OCI-M1 (cell line): ENCODE measurements at regions not wholly inside any gene's neighbourhood (a gene's known extent, or its start where the extent isn't known, plus 50 kb on each side); places are given as distances from the start of the nearest gene placed in this dataset.
A peak's percentile ranks its signal among the peaks of the same experiment; 100 is the strongest.

Source experiments
- DNase-seq: peaks from one replicate; lab custom pipeline; 2025; lab: John Stamatoyannopoulos, UW

DNA sequence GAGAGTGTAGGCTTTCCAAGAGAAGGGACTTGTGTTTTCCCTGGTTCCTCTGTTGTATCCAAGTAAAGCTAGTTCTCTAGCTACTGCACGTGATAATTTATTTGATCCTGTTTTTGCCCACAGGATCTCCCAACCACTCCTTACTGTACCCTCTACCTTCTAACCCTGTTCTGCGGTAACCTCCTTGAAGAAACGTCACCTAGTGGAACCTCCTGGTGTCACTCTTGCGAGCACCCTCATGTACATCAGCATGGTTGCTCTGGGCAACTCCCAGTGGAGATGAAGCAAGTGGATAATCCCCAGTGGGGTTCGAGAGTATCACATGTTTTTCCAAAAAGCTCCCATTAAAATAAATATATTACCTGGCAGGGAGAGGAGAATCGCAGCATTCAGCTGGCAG is 108.9 kb upstream of the CLMP start:
- no peak for DNase-seq

DNA sequence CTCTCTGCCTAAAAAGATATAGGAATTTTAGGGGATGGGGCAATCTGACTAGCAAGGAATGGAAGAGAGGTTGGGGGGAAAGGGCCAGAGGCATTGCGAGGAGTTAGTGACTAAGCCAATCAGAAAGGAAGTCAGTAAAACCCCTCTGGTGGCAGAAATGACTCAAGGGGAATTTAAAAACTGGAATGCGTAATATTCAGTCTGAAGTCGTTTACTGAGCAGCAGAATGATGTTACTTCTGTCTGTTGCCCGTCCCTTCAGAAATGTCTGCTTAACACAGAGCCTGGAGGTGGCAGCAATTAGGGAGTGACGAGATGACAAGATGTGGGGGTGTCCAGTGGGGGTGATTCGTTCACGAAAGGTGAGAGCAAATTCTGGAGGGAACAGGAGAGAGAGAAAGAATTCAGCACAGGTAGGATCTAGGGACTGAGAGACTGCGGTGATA is 107.7 kb upstream of the CLMP start:
- no peak for DNase-seq

DNA sequence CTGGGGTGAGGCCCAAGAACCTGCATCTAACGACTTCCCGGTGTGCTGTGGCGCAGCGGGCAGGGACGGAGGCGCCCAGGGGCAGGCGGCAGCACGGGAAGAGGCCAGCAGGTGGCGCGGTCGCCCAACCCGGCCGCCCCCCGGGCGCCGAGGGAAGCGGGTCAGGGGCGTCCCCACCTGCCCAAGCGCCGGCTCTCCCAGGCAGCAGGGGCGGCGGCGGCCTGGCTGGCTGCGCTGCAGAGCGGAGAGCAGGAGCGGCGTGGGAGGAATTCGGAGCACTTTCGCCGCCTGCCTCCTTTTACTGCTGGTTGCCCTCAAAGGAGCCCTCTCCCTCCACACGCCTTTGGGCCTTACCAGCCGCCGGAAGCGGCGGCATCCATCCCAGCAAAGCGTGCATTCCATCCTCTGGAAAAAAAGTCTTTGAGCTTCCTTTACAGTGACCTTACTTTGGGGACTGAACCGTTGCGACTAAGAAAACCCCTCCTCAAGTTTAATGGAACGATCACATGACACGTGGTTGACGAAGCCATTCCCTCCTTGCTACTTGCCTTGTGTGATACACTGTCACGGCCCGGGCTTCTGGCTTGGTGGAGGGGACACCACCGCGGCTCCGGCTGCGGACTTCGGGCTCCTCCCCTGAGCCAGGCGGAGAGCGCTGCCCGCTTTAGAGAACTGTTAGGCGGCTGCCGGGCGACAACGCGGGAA is 106.8 kb upstream of the CLMP start:
- DNase-seq, result no peak

DNA sequence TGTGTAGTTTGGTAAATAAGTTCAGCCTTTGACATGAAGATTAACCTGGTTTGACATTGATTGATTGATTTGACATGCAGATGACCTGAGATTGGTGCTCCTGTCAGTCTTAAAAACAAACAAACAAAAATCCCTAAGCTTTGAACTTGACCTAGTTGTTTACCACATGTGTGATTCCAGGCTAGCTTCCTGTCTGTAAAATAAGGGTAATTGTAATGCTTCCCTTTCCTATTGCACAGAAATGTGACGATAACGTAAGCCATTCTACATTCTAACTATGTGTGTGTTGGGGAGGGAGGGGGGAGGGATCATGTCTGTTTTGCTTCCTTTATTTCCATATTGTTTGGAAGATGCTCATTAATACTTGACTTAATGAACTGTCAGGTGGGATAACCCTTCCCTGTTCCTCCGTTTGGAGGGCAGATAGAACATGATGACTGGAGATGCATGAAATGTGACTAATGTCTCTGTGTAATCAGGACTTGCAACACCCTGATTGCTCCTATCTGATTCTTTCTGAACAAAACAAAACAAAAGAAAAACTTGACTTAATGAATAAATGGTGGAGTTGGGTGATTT is 106.1 kb upstream of the CLMP start:
- no peak for DNase-seq

DNA sequence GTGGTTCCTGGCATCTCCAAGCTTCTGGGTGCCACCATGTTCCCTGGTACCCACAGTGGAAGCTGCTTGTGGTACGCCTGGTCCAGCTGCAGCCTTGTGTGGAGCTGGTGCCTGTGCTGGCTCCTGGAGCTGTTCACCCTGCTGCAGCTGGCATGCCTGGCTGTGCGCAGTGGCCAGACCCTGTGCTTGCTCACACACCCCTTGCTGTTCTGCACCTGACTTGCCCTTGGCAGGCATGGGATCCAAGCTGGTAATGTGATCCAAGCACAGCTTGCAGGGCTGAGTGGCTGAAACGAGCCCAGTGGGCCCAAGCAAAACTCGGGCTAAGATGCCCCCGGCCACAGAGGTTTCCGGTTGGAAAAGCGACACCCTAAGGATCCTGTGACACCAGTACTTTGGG is 104.7 kb upstream of the CLMP start:
- DNase-seq, result no peak

DNA sequence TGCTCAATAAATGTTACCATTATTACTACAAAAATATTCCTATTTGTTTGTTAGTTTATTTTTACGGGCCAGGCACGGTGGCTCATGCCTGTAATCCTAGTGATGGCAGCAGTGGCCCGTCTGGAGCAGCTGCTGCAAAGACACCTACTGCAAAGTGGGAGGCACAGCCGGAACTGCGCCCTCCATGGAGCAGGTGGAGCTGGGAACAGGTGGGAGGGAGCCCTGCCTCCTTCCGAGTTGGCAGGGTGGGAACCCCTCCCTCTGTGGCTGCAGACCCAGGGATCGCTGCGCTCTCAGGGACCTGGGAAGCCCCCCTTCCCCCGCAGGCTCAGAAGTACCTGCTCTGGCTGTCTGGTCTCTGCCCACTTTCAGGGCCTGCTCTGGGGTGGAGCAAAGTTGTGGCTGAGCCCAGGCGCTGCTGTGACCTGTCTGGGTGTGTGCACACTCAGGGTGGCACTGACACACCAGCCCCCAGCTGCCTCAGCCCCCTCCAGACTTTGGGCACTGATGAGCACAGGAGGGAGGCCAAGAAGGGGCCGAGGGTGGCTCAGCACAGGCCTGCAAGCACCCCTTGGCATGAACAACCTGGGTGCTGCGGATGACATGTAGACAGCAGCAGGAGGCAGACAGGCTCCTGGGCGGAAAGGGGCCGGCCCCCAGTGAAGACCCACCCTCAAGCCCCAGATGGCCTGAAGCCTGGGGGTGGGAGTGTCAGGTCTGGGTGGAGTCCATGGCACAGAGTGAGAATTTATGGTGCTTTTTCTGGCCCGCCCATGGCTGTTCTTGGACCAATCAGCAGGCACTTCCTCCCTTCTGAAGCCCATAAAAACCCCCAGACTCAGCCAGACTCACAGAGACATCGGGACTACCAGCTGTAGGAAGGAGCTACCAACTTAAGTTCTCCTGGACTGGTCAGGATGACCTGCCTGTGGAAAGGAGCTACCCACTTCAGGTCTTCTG is 103.7 kb upstream of the CLMP start:
- no peak for DNase-seq

DNA sequence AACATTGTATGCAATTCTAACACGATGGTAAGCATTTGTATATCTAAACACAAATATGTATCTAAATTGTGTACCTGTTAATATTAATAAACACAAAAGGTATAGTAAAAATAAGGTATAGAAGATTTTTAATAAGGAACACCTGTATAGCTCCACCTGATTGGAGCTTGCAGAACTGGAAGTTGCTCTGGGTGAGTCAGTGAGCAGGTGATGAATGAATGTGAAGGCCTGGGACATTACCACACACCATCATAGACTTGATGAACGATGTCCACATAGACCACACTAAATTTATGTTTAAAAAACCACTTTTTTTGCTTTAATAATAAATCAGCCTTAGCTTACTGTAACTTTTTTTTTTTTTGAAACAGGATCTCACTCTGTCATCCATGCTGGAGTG is 97.6 kb upstream of the CLMP start:
- no peak for DNase-seq

DNA sequence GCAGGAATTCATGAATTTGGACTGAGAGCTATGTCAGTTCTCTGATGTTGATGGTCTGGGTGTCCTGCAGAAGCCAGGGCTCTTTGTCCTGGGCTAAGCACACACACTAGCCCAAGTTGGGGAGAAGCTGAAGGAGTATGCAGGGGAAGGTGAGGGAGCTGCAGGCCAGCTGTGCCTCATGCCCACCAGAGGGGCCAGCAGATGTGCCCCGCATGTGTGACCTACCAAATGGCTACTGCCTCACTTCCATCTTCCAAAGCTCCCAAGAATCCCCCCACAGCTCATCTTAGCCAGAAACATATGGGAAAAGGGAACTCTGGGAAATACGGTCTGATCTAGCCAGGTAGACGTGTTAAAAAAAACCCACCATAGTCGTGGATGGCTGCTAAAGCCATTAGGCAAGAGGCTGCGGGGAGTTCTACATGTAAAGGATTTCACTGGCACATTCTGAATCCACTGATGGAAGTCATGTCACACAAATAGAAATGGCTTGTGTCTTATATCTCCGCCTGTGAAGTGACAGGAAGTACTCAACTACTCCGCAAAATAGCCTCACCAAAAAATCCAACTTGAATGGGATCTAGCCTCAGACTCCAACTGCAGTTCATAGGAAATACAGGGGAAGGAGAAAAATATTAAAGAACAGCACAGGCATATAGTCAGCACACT is 96.3 kb upstream of the CLMP start:
- no peak for DNase-seq

DNA sequence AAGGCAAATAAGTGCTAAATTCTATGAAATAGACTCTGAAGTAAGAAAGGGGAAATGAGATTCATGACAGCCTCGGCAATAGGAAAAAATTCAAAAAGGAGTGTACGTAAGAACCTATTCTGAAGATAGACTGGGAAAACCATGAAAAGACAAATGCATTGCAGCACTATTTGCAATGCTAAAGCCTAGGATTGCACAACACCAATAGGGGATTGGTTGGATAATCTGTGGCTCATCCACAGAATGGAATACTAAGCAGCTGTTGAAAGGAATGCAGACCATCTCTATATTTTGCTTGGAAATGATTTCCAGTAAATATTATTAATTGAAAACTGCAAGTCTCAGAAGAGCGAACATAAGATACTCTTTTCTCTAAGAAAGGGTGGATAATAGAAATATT is 91.7 kb upstream of the CLMP start:
- DNase-seq, result no peak

DNA sequence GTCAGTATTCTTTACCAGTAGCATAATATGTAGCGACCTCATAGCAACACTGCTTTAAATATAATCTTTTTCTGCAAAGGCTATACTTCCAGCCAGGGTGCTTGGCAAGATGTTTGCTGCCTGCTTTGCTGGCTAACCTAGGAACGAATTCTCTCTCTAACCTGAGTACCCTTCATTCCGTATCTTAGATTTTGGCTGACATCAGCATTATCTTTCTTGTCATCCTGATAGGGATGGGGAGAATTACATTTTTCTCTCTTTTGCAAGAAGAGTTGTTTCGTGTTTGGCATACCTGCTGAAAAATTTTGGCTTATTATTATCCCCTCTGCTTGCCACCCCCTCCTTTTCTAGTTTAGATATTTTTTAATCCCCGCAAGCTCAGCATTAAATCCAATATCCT is 91.2 kb upstream of the CLMP start:
- no peak for DNase-seq

DNA sequence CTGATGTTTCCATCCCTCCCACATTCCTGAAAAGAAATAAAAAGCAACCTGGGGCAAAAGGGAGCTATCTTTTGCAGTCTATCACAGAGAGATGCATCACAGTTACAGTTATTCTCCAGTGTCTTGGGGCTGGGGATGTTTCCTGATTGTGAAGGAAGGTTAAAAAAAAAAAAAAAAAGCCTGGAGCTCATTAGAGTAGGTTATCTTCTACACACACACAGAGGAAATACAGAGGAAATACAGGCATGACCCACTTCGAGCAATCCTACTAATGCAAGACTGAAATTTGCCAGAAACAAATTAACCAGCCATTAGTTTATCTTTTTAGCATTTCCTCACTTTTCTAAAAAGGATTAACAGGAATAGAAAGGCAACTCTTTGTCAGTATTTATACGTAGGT is 89.4 kb upstream of the CLMP start:
- DNase-seq, result no peak

DNA sequence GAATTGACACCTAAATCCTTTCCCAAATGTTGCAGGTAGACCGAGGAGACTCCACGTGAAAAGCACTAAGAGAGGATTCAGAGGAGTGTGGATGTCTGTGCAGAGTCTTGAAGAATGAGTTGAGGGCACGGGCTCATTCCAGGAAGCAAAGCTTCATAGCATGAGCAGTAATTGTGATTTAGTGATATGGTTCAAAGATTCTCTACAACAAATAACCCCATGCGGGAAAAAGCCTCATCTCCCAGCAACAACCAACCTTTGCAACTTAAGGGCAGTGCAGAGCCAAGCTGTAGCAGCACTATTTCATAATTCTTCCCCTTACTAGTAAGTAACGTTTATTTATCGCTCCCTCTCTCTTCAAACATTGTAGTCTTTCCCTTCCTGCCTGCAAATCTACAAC is 87.5 kb upstream of the CLMP start:
- no peak for DNase-seq

DNA sequence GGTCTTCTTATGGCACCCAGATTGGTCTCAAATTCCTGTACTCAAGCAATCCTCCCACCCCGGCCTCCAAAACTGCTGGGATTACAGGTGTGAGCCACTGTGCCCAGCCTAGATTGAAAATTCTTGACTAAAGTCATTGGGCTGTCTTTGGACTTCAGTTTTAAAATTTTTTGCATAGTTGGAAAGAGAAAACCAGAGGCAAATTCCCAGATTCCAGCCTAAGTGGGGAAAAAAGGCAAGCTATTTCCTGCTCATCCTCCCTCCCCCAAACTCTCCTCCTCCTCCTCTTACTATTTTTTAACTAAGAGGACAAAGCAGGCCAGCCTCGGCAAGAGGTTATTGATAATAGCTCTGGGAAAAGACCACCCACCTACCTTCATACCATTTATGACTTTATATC is 78.6 kb upstream of the CLMP start:
- DNase-seq, result no peak

DNA sequence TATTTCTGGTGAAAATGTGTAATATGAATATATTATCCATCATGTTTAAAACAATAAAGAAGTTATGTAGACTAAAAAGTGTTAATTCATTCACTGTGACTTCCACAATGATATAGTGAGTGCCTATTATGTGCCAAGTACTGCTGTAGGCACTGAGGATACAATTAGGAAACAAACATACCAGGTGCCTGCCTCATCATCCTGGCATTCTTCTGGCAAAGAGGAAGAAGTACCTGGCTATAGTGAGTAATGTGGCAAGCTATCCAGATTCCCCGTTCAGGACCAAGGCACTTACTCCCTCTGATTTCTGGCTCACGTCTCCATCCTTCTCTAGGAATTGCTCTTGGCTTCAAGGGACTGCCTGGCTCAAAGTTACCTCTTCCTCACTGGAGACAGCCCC is 77.5 kb upstream of the CLMP start:
- no peak for DNase-seq

DNA sequence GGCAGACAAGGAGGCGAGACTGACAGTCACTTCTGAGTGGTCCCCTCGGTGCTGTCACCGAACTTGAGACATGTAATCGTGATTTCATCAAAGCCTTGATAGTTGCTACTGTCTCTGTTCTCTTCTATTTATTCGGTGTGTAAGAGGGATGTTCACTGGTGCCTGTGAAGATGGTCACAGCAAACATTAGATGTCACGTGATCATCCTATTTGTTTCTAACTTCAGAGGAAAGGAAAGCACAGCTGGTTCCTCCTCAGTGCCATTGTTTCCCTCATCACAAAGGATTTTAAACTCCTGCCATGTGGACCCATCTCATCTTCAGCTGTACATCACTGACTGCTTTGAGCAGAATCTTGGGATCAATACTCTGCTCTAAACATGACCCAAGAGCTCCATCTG is 73.1 kb upstream of the CLMP start:
- DNase-seq, result no peak

DNA sequence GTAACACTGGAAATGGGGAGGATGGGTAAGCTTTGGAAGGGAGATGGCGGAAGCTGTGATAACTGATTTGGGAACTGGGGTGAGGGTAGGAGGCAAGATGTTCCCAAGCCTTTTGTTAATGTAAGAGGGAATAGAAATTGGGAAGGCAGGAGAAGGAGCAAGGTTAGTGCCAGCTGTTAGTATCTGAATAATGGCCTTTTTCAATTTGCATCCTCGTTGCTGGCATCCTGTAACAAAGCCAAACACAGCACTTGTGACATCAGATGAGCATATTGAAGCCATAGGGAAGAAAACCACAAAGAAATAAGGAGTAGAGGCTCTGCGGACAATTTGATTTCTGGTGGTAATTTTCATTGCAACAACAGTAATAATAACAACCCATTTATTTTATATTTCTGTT is 70.9 kb upstream of the CLMP start:
- no peak for DNase-seq

DNA sequence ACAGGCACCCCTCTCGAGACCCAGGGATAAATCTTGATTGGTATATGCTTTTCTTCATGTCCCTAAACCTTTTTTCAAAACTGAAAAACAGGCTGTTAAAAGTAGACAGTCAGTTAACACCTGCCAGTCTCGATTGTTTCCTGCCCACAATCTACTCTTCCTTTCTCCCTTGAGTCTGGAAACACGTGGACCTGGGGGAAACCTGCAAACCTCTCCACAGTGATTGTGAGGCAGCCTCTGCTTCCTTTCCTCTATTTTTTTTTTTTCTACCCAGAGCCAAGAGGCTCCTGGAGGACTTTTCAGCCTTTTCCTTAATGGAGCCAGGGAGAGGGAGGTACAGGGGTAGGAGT is 69.4 kb upstream of the CLMP start:
- DNase-seq, result no peak

DNA sequence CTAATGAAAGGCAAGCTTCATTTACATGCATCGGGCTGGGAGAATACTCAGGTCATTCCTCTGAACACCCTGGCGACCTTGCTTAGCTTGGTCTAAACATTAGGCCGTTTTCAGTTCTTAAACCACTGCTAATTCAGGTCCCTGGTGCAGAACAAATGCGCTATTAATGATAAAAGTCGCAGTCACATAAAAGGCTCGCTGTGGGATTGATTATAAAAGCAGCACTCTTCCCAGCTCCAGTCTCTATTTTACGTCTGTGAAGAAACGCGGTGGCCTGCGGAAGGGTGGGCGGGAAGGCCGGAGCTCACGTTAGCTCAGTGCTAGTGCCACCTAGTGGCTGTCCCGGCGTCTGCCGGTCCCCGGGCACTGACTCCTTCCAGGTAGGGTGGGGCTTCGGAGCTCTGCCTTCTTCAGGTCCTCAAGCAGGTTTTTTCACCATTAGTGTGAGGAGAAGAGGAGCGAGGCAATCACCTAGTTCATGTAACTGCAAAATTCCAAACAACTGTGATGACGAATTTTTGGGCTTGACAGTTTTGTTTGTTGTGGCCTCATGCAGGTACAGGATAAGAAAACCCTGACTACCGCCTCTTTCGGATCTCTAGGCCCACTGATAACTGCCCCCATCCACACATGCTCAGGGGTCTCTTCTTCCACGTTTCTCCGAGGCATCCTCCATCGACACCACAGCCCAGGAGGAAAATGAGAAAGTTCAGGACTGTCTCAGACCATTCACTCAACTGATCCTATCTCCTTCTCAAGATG is 66.5 kb upstream of the CLMP start:
- DNase-seq, result peak; percentile 76

DNA sequence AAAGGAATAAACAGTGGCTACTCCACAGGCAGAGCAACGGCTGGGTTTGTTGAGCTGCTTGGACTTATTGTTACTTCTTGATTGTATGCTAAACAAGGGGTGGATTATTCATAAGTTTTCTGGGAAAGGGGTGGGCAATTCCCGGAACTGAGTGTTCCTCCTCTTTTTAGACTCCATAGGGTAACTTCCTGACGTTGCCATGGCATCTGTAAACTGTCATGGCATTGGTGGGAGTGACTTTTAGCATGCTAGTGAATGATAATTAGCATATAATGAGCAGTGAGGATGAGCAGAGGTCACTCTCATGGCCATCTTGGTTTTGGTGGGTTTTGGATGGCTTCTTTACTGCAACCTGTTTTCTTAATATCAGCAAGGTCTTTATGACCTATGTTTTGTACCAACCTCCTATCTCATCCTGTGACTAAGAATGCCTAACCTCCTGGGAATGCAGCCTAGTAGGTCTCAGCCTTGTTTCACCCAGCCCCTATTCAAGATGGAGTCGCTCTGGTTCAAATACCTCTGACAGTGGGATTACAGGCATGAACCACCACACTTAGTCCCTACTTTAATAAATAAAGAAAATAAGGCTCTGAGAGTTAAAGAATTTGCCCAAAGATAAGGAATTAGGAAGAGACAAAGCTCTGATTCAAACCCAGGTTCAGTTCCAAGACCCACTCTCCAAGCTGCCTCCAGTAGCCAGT is 65.6 kb upstream of the CLMP start:
- DNase-seq, result no peak

DNA sequence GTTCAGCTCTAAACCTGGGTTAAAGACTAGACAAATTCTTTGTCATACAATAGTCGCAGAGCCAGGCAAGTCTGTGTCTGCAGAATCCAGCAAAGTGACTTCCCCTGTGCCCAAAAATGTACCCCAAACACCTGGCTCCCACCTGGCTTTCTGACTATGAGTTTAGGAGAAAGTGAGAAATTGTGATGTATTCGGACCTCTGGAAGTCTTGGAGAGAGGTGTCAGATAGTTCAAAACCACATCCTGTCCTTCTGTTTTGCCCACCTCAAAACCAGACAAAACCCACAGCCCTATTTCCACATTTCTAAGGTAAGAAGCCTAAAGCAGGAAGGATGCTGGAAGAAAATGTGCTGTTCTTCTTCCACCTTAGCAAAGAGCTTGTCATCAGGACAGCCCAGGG is 63.8 kb upstream of the CLMP start:
- no peak for DNase-seq

DNA sequence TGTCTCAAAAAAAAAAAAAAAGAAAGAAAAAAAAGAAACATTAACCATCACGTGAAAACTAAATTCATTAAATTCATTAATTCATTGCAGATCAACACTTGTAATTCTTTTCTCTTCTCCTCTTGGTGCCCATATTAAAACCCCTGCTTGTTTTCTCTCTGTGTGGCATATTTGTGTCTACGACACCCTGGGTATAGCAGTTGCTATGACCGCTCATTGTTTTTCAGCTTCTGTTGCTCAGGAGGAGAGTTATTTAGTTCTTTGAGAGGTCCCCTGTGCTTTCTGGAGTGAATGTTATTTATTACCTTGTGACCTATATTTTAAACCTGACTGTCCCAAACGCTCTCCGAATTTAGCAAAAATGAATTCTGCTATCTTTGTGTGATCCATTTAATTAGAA is 62.3 kb upstream of the CLMP start:
- no peak for DNase-seq
